GM12875 (cell line): ENCODE measurements at regions not wholly inside any gene's neighbourhood (a gene's known extent, or its start where the extent isn't known, plus 50 kb on each side); places are given as distances from the start of the nearest gene placed in this dataset.

ENCODE experiments used
- H3K4me3 ChIP-seq: one replicate; pipeline ENCODE4 v1.5.1; 2011; ENCODE audit warnings: low read depth, low read length, control low read depth
- TF ChIP-seq, protein P1 (sequence below): IDR thresholded peaks from 2 replicates; pipeline ENCODE4 v1.5.1; 2011; ENCODE audit warnings: low read depth, mild to moderate bottlenecking, control low read depth, inconsistent platforms, low read length, moderate library complexity, borderline replicate concordance; ENCODE audit not compliant: insufficient read depth

DNA sequence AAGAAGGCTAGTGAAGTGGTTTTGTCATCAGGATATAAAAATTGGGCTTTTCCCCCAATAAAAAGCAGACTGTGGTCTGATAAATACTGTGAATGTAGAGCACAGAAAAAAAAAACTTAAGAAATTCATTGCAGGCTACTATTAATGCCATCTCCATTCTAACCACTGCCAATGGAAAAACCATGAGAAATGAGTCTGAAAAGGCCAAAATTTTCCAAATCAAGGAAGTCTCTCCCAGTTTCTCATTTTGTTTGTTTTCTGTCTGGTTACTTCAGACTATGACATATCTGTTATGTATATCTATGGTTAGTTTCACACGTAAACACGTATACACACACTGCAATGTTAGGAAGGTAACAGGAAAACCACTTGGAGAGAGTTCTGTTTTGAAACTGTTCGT, 193.6 kb upstream of the TSC22D1 start:
- no peak overlapping the region for H3K4me3 ChIP-seq
- TF ChIP-seq, protein P1, sequence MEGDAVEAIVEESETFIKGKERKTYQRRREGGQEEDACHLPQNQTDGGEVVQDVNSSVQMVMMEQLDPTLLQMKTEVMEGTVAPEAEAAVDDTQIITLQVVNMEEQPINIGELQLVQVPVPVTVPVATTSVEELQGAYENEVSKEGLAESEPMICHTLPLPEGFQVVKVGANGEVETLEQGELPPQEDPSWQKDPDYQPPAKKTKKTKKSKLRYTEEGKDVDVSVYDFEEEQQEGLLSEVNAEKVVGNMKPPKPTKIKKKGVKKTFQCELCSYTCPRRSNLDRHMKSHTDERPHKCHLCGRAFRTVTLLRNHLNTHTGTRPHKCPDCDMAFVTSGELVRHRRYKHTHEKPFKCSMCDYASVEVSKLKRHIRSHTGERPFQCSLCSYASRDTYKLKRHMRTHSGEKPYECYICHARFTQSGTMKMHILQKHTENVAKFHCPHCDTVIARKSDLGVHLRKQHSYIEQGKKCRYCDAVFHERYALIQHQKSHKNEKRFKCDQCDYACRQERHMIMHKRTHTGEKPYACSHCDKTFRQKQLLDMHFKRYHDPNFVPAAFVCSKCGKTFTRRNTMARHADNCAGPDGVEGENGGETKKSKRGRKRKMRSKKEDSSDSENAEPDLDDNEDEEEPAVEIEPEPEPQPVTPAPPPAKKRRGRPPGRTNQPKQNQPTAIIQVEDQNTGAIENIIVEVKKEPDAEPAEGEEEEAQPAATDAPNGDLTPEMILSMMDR = no peak

GRCh38 chr13:44768775-44769581, 192.8 kb upstream of the TSC22D1 start:
- H3K4me3 ChIP-seq = no peak overlapping the region

DNA sequence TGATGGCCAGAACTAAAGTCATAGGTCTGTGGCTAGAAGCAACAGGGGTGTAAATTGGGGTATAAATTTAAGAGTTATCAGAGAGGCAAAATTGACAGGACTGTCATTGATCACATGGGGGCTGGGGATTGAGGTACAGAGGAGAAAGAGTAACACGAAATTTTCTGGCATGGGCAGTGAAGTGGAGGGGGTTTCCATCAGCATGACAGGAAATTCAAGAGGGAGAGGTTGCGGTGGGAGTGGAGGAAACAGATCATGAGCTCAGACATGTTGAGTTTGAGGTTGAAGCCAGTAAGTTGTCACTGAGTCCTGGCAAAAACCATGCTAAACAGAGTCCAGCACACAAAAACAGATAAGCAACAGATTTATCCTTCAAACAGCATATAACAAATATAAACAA, 192.1 kb upstream of the TSC22D1 start:
- TF ChIP-seq, protein P1 = no peak
- no peak overlapping the region for H3K4me3 ChIP-seq

More at GRCh38 chr13:44768775-44769581, 192.8 kb upstream of the TSC22D1 start:
- TF ChIP-seq, protein P1 = no peak

DNA sequence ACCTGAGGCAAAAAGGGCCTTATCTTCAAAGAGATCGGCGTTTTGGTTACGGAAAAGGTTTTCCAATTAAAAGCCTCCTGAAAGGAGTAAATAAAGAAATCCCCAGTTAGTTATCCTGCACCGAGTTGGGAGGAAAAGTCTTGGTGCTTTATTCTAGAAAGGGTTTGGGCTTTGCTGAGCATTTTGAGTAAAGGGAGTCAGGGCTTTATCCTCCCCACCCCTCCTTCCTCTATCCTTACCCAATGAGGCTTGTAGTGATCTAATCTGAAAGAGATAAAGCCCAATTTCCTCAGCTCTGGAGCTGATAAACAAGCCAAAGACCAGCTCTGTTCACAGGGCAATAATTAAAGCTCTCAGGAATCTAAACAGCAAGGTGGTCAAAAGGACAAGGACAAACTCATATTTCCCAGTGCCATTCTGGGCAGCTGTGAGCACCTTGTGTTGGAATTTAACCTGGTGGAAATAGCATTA, 188.9 kb upstream of the TSC22D1 start:
- TF ChIP-seq, protein P1 = no peak
- no peak overlapping the region for H3K4me3 ChIP-seq

- TF ChIP-seq, protein P1 = no peak
- no peak overlapping the region for H3K4me3 ChIP-seq
These were observed 188.2 kb upstream of the TSC22D1 start for GRCh38 chr13:44764302-44764692.

- H3K4me3 ChIP-seq = no peak overlapping the region
- TF ChIP-seq, protein P1 = no peak
These were observed 187.6 kb upstream of the TSC22D1 start for GRCh38 chr13:44763615-44764301.

- TF ChIP-seq, protein P1 = no peak
These were observed 186.8 kb upstream of the TSC22D1 start for GRCh38 chr13:44762911-44763310.

More at GRCh38 chr13:44762911-44763310, 186.8 kb upstream of the TSC22D1 start:
- no peak overlapping the region for H3K4me3 ChIP-seq
